ENCODE measurements at regions not wholly inside any gene's neighbourhood (a gene's known extent, or its start where the extent isn't known, plus 50 kb on each side); places are given as distances from the start of the nearest gene placed in this dataset.

DNA sequence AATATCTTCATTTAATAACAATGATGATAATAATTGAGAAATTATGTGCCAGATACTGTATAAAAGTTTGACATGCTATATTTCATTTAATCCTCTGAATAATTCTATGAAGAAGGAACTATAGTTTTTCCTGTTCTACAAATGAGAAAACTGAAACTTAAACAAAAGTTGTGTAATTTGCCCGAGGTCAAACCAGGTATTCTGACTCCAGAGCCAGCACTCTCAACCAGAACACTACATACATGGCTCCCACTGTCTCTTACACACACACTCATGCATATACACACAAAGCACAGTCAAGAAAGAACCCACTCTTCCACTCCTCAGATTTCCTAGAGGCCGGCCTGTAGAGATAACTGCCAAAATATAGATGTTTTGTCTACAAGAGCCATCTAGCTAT, 374.0 kb upstream of the EMCN start:
- no peaks in the 10 kb centered on the region for H3K36me3 ChIP-seq
- H3K27me3 ChIP-seq (ENCODE audit: low read depth), result no peaks in the 10 kb centered on the region
- no peak overlapping the region for H3K27ac ChIP-seq
- H3K9me3 ChIP-seq, result no peaks in the 10 kb centered on the region
- TF ChIP-seq, protein P1, sequence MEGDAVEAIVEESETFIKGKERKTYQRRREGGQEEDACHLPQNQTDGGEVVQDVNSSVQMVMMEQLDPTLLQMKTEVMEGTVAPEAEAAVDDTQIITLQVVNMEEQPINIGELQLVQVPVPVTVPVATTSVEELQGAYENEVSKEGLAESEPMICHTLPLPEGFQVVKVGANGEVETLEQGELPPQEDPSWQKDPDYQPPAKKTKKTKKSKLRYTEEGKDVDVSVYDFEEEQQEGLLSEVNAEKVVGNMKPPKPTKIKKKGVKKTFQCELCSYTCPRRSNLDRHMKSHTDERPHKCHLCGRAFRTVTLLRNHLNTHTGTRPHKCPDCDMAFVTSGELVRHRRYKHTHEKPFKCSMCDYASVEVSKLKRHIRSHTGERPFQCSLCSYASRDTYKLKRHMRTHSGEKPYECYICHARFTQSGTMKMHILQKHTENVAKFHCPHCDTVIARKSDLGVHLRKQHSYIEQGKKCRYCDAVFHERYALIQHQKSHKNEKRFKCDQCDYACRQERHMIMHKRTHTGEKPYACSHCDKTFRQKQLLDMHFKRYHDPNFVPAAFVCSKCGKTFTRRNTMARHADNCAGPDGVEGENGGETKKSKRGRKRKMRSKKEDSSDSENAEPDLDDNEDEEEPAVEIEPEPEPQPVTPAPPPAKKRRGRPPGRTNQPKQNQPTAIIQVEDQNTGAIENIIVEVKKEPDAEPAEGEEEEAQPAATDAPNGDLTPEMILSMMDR (IDR thresholded peaks at IDR 0.05), result no peak
- DNase-seq (no peak), ATAC-seq (no peak)
- H3K4me3 ChIP-seq, result no peak overlapping the region
- H3K4me1 ChIP-seq, result no peaks in the 10 kb centered on the region
- intact Hi-C loops (cut with DNase I), result no loop called here

DNA sequence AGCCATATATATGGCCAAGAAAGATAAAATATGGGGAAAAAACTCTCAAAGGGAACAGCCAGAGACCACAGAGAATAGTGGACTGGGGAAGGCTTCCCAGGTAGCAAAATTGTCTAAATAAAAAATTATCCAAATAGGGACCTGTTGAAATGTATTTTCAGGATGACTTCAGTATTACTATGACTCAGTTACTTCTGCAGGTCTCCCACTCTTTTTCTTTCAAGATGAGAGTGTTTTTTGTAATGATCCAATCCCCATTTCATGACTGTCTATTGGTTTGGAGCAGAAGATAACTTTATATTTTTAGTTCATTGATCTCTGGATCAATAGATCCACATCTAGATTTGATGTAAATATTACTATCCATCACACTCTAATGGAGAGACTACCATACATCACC, 372.1 kb upstream of the EMCN start:
- no peaks in the 10 kb centered on the region for H3K4me1 ChIP-seq
- ATAC-seq (no peak), DNase-seq (no peak)

DNA sequence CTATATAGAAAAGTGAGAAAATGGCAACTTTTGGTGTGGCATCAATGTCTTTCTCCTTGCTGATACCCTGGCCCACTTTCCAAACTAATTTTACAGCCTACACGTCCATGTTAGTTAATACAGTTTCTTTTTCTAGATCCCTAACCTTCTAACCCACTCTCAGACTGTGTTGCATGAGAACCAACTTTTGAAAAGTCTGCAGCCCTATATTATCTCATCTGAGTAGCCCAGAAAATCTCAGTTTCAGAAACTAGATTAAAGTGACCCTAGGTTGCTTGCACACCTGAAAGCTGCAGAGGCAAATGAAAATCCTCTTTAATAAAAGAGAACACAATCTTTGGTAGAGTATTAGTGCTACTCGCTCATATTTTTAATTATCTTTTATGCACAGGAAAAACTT, 371.6 kb upstream of the EMCN start:
- ATAC-seq (no peak), DNase-seq (no peak)
- H3K9me3 ChIP-seq, result peaks cover 12% of the 10 kb centered on the region
- H3K27ac ChIP-seq, result no peak overlapping the region
- no peaks in the 10 kb centered on the region for H3K4me1 ChIP-seq
- no peaks in the 10 kb centered on the region for H3K36me3 ChIP-seq
- TF ChIP-seq, protein P1 (IDR thresholded peaks at IDR 0.05), result no peak
- no peak overlapping the region for H3K4me3 ChIP-seq
- intact Hi-C loops (cut with DNase I), result no loop called here
- H3K27me3 ChIP-seq (ENCODE audit: low read depth), result no peaks in the 10 kb centered on the region

More for the DNA sequence above, 372.1 kb upstream of the EMCN start:
- H3K4me3 ChIP-seq, result no peak overlapping the region
- no peak overlapping the region for H3K27ac ChIP-seq
- intact Hi-C loops (cut with DNase I), result no loop called here
- TF ChIP-seq, protein P1 (IDR thresholded peaks at IDR 0.05), result no peak
- H3K9me3 ChIP-seq, result peaks cover 12% of the 10 kb centered on the region
- H3K27me3 ChIP-seq (ENCODE audit: low read depth), result no peaks in the 10 kb centered on the region
- H3K36me3 ChIP-seq, result no peaks in the 10 kb centered on the region

DNA sequence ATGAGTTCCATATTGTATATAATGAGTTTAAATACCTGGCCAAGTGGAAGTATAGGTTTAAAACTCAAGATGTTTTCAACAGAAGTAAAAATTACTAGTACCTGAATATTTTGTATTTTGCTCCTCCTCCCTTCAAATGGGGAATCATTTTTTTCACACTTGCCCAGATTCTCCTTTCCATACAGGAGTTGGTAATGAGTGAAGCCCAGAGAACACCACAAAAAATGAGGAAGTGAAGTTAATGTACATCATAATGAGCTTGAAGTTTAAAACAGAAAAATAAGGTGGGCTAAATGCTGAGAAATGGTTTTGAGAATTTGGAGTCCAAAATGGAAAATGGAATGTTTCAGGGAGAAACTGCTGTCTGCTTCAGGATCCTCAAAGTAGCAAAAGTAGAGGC, 364.8 kb upstream of the EMCN start:
- intact Hi-C loops (cut with DNase I), result no loop called here
- no peak for ATAC-seq

DNA sequence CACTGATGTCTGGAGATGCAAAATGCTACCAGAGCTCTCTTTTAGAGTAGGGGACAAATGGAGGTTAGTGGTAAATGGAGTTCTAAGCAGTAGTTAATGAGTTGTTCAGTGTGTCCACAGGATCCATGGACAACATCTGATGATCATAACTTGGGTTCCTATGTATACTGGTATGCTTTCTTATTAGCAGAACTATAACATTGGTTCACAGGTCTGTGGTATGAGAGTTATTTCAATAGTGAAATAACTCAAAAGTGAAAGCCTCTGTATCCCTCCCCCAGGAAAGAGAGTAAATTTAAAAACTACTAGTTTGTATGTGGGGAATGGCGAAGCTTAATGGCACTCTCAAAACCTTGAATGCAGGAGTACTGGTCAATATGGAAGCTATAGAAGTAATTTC, 363.5 kb upstream of the EMCN start:
- no peaks in the 10 kb centered on the region for H3K4me1 ChIP-seq
- no peaks in the 10 kb centered on the region for H3K36me3 ChIP-seq
- H3K27me3 ChIP-seq (ENCODE audit: low read depth), result no peaks in the 10 kb centered on the region
- H3K27ac ChIP-seq, result no peak overlapping the region
- ATAC-seq (no peak), DNase-seq (no peak)
- intact Hi-C loops (cut with DNase I), result no loop called here
- peaks cover 12% of the 10 kb centered on the region for H3K9me3 ChIP-seq
- TF ChIP-seq, protein P1 (IDR thresholded peaks at IDR 0.05), result no peak
- no peak overlapping the region for H3K4me3 ChIP-seq

More for the DNA sequence above, 364.8 kb upstream of the EMCN start:
- no peaks in the 10 kb centered on the region for H3K27me3 ChIP-seq (ENCODE audit: low read depth)
- no peak overlapping the region for H3K4me3 ChIP-seq
- H3K4me1 ChIP-seq, result no peaks in the 10 kb centered on the region
- H3K36me3 ChIP-seq, result no peaks in the 10 kb centered on the region
- no peak for DNase-seq
- TF ChIP-seq, protein P1 (IDR thresholded peaks at IDR 0.05), result no peak
- H3K9me3 ChIP-seq, result peaks cover 12% of the 10 kb centered on the region
- no peak overlapping the region for H3K27ac ChIP-seq

DNA sequence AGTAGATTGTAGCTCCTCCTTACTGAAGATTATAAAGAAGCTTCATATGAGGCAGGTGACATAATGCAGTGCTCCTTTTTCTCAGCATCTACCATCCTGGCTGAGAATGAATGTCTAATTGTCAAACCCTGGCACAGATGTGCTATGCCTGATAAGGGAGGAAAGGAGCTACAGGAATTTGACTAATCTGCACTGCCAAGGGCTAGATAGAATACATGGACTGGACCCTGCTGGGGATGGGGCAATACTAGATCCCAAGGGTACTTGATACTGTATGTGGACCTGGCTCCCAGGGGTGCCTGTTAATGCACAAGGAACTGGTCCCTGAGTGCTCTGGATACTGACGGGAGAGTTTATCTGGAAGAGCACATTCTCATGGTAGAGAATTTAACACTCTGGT, 362.2 kb upstream of the EMCN start:
- ATAC-seq (no peak), DNase-seq (no peak)
- no peak overlapping the region for H3K27ac ChIP-seq
- no peaks in the 10 kb centered on the region for H3K36me3 ChIP-seq
- intact Hi-C loops (cut with DNase I), result no loop called here
- H3K4me1 ChIP-seq, result no peaks in the 10 kb centered on the region
- TF ChIP-seq, protein P1 (IDR thresholded peaks at IDR 0.05), result no peak
- H3K9me3 ChIP-seq, result no peaks in the 10 kb centered on the region
- no peaks in the 10 kb centered on the region for H3K27me3 ChIP-seq (ENCODE audit: low read depth)
- no peak overlapping the region for H3K4me3 ChIP-seq

Measured in lower lobe of right lung (tissue), 2 donors.